SU-DHL-6 (cell line): ENCODE measurements at regions not wholly inside any gene's neighbourhood (a gene's known extent, or its start where the extent isn't known, plus 50 kb on each side); places are given as distances from the start of the nearest gene placed in this dataset.

Experiments
- H2AFZ ChIP-seq: fragments of 200-600 bp; sonication (generic); 2 replicates; pipeline ENCODE4 v1.6.1; 2014; ENCODE audit warnings: low read depth, mild to moderate bottlenecking, moderate library complexity, mixed read lengths, antibody characterized with exemption, low read length; ENCODE audit not compliant: severe bottlenecking
- H3F3A ChIP-seq: fragments of 200-600 bp; shearing (Covaris generic); 2 replicates; pipeline ENCODE4 v1.6.0; 2016; ENCODE audit warnings: antibody characterized with exemption, mild to moderate bottlenecking; ENCODE audit not compliant: insufficient read depth
- H3K27ac ChIP-seq: fragments of 200-600 bp; sonication (generic); 2 replicates; pipeline ENCODE4 v1.5.1; 2016; ENCODE audit warnings: low read depth, mild to moderate bottlenecking, low read length, moderate library complexity, mixed read lengths
- H3K27me3 ChIP-seq: fragments of 200-600 bp; sonication (generic), shearing (Covaris generic); 2 replicates; pipeline ENCODE4 v1.6.0; 2014; ENCODE audit warnings: mild to moderate bottlenecking, low read length
- H3K36me3 ChIP-seq: fragments of 200-600 bp; sonication (generic); 2 replicates; pipeline ENCODE4 v1.6.1; 2014; ENCODE audit warnings: mild to moderate bottlenecking, low read length, mixed read lengths
- H3K4me2 ChIP-seq: fragments of 300-600, 200-600 bp; shearing (Covaris generic), sonication (generic); 2 replicates; pipeline ENCODE4 v1.6.0; 2014; ENCODE audit warnings: low read length, low read depth, mild to moderate bottlenecking; ENCODE audit not compliant: poor library complexity, severe bottlenecking
- H3K4me3 ChIP-seq: fragments of 200-600 bp; sonication (generic); 2 replicates; pipeline ENCODE4 v1.5.1; 2014; ENCODE audit warnings: antibody characterized with exemption, low read length, mild to moderate bottlenecking, mixed read lengths; ENCODE audit not compliant: insufficient read depth, poor library complexity, severe bottlenecking
- H3K79me2 ChIP-seq: fragments of 200-600 bp; sonication (generic); 2 replicates; pipeline ENCODE4 v1.6.1; 2014; ENCODE audit warnings: mild to moderate bottlenecking, low read length, moderate library complexity; ENCODE audit not compliant: insufficient read depth
- H3K9ac ChIP-seq: fragments of 200-600 bp; sonication (generic); 2 replicates; pipeline ENCODE4 v1.7.0; 2014; ENCODE audit warnings: mild to moderate bottlenecking, low read length
- H3K9me2 ChIP-seq: fragments of 200-600 bp; sonication (generic); replicated peaks from 2 replicates; pipeline ENCODE4 v1.6.1; 2014; ENCODE audit warnings: low read length; ENCODE audit not compliant: insufficient read depth
- H3K9me3 ChIP-seq: fragments of 200-600 bp; sonication (generic); 2 replicates; pipeline ENCODE4 v1.6.1; 2014; ENCODE audit warnings: low read length, mixed read lengths; ENCODE audit not compliant: insufficient read depth
- H4K20me1 ChIP-seq: fragments of 200-600 bp; sonication (generic); 2 replicates; pipeline ENCODE4 v1.6.1; 2014; ENCODE audit warnings: low read depth, mild to moderate bottlenecking, antibody characterized with exemption, low read length, moderate library complexity, mixed read lengths
- CTCF ChIP-seq: fragments of 200-600 bp; sonication (generic); IDR thresholded peaks from one replicate; pipeline ENCODE4 v1.5.1; 2017; ENCODE audit warnings: antibody characterized with exemption, mild to moderate bottlenecking, low read length, moderate library complexity; ENCODE audit not compliant: insufficient read depth, poor library complexity, severe bottlenecking
- EZH2phosphoT487 ChIP-seq: fragments of 200-600 bp; sonication (generic), shearing (Covaris generic); conservative IDR thresholded peaks from 2 replicates; pipeline ENCODE4 v1.6.1; 2018; ENCODE audit warnings: mild to moderate bottlenecking, antibody characterized with exemption, low read length, moderate library complexity, mixed read lengths

GRCh38 chr1:234989479-234990327, 138.9 kb downstream of the TOMM20 start:
- no peaks in the 10 kb centered on the region for H3K9me3 ChIP-seq
- no peak overlapping the region for H3K4me3 ChIP-seq
- TF ChIP-seq CTCF (no peak), EZH2phosphoT487 (no peak)
- H3K9ac ChIP-seq = no peak overlapping the region
- H3K79me2 ChIP-seq = no peaks in the 10 kb centered on the region
- no peak overlapping the region for H3K27ac ChIP-seq
- H3F3A ChIP-seq = no peaks in the 10 kb centered on the region
- H3K9me2 ChIP-seq = no peaks in the 10 kb centered on the region
- H3K27me3 ChIP-seq = no peaks in the 10 kb centered on the region
- no peak overlapping the region for H2AFZ ChIP-seq
- H4K20me1 ChIP-seq = no peaks in the 10 kb centered on the region
- H3K4me2 ChIP-seq = no peak overlapping the region
- H3K36me3 ChIP-seq = no peaks in the 10 kb centered on the region

GRCh38 chr1:234989019-234989418, 139.6 kb downstream of the TOMM20 start:
- Histone ChIP-seq H3K4me2 (no peak overlapping the region), H2AFZ (no peak overlapping the region), H3K36me3 (no peaks in the 10 kb centered on the region), H3K27me3 (no peaks in the 10 kb centered on the region), H3K9me2 (no peaks in the 10 kb centered on the region), H3K9ac (no peak overlapping the region), H3K27ac (no peak overlapping the region), H3K79me2 (no peaks in the 10 kb centered on the region), H3K4me3 (no peak overlapping the region), H3F3A (0 out of 2 replicates have a peak, but pooled peaks cover under 1% of the 10 kb centered on the region), H4K20me1 (no peaks in the 10 kb centered on the region), H3K9me3 (no peaks in the 10 kb centered on the region)
- TF ChIP-seq EZH2phosphoT487 (no peak), CTCF (no peak)

GRCh38 chr1:234988536-234988935, 140.1 kb downstream of the TOMM20 start:
- Histone ChIP-seq H3K9ac (no peak overlapping the region), H3K9me3 (no peaks in the 10 kb centered on the region), H3K4me2 (no peak overlapping the region), H4K20me1 (no peaks in the 10 kb centered on the region), H3K79me2 (no peaks in the 10 kb centered on the region), H3K4me3 (no peak overlapping the region), H3K27me3 (no peaks in the 10 kb centered on the region), H3K27ac (no peak overlapping the region), H2AFZ (no peak overlapping the region), H3K9me2 (no peaks in the 10 kb centered on the region), H3F3A (0 out of 2 replicates have a peak, but pooled peaks cover 5% of the 10 kb centered on the region), H3K36me3 (no peaks in the 10 kb centered on the region)
- TF ChIP-seq CTCF = no peak
- TF ChIP-seq EZH2phosphoT487 = no peak
